Cardiac muscle cell (in vitro differentiated cells and primary cell): ENCODE measurements at regions not wholly inside any gene's neighbourhood (a gene's known extent, or its start where the extent isn't known, plus 50 kb on each side); places are given as distances from the start of the nearest gene placed in this dataset.

Experiments
- DNase-seq, 2 donors: peaks; one replicate each; pipeline versions ENCODE4 v3.0.0 to v3.0.0-alpha.2; 2010 to 2017; ENCODE audit warnings: low read depth in 1 of 2, low spot score in 1 of 2
- H3K27ac ChIP-seq: fragments of 200-600 bp; sonication (generic); 2 replicates; pipeline ENCODE4 v1.5.1; 2016
- H3K27me3 ChIP-seq: fragments of 200-600 bp; sonication (generic); 2 replicates; pipeline ENCODE4 v1.6.0; 2016; ENCODE audit warnings: control low read depth
- H3K36me3 ChIP-seq: fragments of 200-600 bp; sonication (generic); 2 replicates; pipeline ENCODE4 v1.5.1; 2016; ENCODE audit warnings: control low read depth
- H3K4me1 ChIP-seq: fragments of 200-600 bp; sonication (generic); 2 replicates; pipeline ENCODE4 v1.8.1; 2017; ENCODE audit warnings: low read depth, mild to moderate bottlenecking, mixed run types
- H3K4me3 ChIP-seq: fragments of 200-600 bp; sonication (generic); 2 replicates; pipeline ENCODE4 v1.5.1; 2016; ENCODE audit warnings: mild to moderate bottlenecking
- H3K9me3 ChIP-seq: fragments of 200-600 bp; sonication (generic); 2 replicates; pipeline ENCODE4 v1.5.1; 2017; ENCODE audit warnings: low read depth, mild to moderate bottlenecking, control low read depth
- CTCF ChIP-seq: IDR thresholded peaks from 2 replicates; pipeline ENCODE4 v1.5.1; 2012; ENCODE audit warnings: low read depth, mild to moderate bottlenecking, low read length

DNA sequence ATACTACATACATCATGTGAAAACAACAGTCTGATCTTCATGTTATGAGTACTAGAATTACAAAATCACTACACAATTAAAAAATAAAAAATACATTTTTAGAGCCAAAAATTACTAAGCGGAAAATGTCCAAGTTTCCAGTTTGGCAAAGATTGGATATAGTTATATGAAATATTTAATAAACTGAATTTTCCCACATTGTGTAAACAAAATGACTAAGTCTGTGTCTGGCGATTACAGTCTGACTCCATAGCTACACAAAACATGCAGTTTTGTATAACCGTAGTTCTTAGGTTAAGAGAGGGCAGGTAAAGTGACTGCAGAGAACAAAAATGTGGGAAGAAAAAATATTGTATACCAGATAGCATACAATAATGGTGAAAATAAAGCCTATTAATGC, 59.2 kb upstream of the TMEM47 start:
- H3K4me3 ChIP-seq: no peak overlapping the region

GRCh38 chrX:34734383-34734782, 77.3 kb upstream of the TMEM47 start:
- H3K4me3 ChIP-seq: no peak overlapping the region
- DNase-seq: peak in 1 of 2 donors; percentile 3
- no peaks in the 10 kb centered on the region for H3K27me3 ChIP-seq
- H3K9me3 ChIP-seq: no peaks in the 10 kb centered on the region
- H3K27ac ChIP-seq: no peak overlapping the region
- no peak for TF ChIP-seq CTCF
- no peaks in the 10 kb centered on the region for H3K36me3 ChIP-seq
- H3K4me1 ChIP-seq: no peaks in the 10 kb centered on the region

More for the DNA sequence above, 59.2 kb upstream of the TMEM47 start:
- Histone ChIP-seq H3K27me3 (no peaks in the 10 kb centered on the region), H3K27ac (no peak overlapping the region), H3K36me3 (no peaks in the 10 kb centered on the region), H3K9me3 (no peaks in the 10 kb centered on the region), H3K4me1 (no peaks in the 10 kb centered on the region)
- TF ChIP-seq CTCF: no peak
- no peak for DNase-seq

DNA sequence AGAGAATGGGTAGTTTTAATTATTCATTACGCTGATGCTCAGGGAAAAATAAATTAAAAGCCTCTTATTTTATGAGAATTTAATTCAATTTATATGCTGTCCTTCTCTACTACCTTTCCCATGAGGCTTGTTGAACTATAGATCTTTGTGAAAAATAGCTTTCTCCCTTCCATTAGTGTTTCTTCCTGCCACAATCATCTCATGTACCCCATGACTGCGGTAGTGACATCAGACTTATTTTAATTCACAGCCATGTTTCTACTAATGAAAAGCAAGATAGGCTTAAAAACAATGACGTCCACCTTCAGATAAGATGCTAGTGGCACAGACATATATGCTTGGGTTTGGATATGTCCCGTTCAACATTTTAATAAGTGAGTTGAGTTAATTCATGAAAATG, 87.4 kb upstream of the TMEM47 start:
- Histone ChIP-seq H3K4me1 (no peaks in the 10 kb centered on the region), H3K27me3 (no peaks in the 10 kb centered on the region), H3K9me3 (no peaks in the 10 kb centered on the region), H3K4me3 (no peak overlapping the region), H3K36me3 (no peaks in the 10 kb centered on the region), H3K27ac (no peak overlapping the region)
- no peak for DNase-seq
- no peak for TF ChIP-seq CTCF

- TF ChIP-seq CTCF: no peak
- H3K36me3 ChIP-seq: no peaks in the 10 kb centered on the region
- H3K4me1 ChIP-seq: no peaks in the 10 kb centered on the region
- no peak for DNase-seq
- no peak overlapping the region for H3K4me3 ChIP-seq
- no peak overlapping the region for H3K27ac ChIP-seq
- H3K27me3 ChIP-seq: no peaks in the 10 kb centered on the region
- no peaks in the 10 kb centered on the region for H3K9me3 ChIP-seq
These were observed 92.8 kb upstream of the TMEM47 start for GRCh38 chrX:34749896-34750295.

GRCh38 chrX:34764852-34765361, 107.8 kb upstream of the TMEM47 start:
- no peaks in the 10 kb centered on the region for H3K27me3 ChIP-seq

More at GRCh38 chrX:34764852-34765361, 107.8 kb upstream of the TMEM47 start:
- no peak for DNase-seq
- Histone ChIP-seq H3K27ac (no peak overlapping the region), H3K4me1 (no peaks in the 10 kb centered on the region), H3K4me3 (no peak overlapping the region), H3K36me3 (no peaks in the 10 kb centered on the region), H3K9me3 (peaks cover 5% of the 10 kb centered on the region)
- no peak for TF ChIP-seq CTCF
